Hypothalamus (tissue), 51 donors: ENCODE measurements at regions not wholly inside any gene's neighbourhood (a gene's known extent, or its start where the extent isn't known, plus 50 kb on each side); places are given as distances from the start of the nearest gene placed in this dataset.
"Not testable (repeated sequence)": the region's sequence is repeated elsewhere in the genome, so short reads cannot be mapped to it uniquely, and the experiment has no call there.

ENCODE experiments used
- DNase-seq, 51 donors: peaks; one replicate each; lab custom pipeline; 2025; lab: John Stamatoyannopoulos, UW

DNA sequence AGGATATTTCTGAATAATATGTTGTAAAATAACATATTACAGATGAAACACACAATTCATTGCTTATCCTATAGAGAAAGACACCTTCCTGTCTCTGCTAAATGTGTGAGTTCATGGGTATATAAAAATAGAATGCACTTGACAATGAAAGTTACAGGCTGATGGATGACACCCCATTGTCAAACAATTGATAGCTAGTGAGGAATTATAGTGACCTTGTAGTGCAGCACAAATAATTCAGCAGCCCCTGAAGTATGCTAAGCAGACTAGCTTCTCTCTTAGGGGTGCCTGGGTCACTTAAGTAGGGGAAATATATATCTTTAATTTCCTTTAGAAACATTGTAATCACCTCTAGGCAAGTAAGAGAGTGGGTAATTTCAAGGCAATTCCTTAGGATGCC lies 826.2 kb downstream of the CDH8 start:
- no peak for DNase-seq

DNA sequence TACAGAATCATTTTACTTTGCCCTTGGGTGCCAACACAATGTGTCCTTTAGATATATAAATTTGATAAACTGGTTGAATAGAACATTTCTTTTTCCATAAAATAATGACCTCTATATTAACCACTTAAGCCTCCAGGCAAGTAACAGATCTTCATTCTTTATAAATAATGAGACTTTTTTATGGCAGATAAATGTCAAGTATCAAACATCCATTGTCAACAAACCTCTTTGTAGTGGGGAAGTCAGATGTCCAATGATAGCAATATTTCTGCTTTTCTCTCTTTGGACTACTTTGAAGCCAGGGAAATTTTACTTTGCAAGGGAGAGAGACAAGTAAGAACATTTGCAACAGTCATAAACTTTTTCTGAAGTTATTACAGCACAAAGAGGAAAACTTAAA lies 841.2 kb downstream of the CDH8 start:
- DNase-seq, result no peak

DNA sequence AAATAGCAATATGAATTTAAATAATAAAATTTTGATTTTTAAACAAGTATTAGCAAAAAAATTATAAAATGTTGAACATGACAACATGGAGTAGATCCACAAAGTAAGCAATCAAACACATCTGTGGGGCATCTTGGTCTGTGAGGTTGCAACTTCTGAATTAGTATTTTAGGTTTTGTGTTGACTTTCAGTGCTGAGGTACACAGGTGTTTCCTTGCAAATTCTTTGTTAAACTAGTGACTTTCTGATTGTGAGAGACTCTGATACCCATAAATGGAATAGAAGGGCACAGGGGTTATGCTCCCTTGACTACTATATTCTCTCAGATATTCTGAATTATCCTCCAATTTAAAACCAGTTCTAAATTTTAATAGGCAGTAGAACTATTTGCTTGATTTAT lies 841.7 kb downstream of the CDH8 start:
- DNase-seq, result no peak

DNA sequence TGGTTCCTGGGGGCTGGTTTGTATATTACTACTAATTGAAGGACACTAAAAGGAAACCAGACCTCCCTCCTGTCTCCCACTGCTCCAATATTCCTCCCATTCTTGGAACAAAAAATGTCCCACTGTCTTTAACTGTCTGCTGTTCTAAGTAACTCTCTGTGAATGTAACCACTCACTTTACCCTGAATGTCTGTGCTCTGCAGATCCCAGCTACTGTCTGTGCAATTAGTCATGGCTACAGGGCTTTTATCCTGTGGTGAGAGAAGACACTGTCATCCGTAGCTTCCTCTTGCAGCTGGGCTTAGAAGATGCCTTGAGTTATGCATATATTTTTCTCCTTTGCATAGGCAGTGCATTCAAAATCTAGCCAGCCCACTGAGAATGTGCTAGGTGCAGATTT lies 853.8 kb downstream of the CDH8 start:
- DNase-seq, result no peak

DNA sequence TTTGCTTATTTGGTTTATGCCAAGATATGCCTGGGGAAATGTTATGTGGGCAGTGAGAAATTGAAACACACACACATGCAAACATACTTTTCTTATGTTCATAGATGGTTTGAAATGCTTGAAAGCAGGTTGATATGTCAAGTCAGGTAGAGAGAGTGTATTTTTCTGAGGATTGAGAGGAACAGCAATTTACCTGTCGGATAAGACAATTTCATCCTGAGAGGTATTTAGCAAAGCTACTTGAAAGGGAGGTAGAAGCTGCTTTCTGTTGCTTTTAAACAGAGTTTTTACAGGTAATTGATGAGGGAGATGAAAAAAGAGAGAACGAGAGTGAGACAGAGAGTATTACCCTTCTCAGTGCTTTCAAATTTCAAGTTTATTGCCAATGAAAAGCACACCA lies 854.3 kb downstream of the CDH8 start:
- DNase-seq, result no peak

DNA sequence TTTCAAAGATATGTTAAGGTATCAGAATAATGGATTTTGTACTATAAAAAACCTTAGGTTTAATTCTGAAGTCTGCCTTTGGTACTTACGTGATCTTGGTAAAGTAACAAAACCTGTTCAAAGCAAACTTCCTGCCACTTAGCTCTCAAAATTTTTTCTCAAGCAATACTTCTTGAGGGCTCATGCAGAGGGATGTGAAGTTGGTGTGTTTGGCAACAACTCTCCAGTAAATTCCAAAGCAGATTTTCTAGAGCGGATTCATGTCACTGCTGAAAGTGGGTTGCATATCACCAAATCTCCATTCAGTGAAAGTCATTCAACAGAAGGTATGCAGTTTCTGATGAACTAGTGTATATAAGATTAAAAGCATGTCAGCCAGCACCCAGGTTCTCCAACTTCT lies 856.7 kb downstream of the CDH8 start:
- no peak for DNase-seq

DNA sequence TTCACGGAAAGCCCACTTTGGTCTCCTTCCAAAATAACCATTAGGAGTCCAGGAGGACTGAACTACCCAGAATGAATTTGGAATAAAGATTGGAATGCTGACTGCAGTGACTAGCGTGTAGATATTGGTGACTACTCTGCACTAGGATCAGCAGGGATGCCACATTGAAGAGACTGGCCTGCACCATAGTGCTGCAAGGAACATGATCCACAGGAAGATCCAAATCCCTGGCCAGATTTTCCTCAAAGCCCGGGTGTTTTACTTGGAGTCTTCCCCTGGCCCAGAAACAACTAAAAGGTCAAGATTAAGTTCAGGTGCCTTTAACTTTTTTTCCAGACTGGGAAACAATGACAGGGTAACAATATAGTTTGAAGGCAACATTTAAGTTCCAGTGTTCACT lies 870.4 kb downstream of the CDH8 start:
- DNase-seq, result no peak

DNA sequence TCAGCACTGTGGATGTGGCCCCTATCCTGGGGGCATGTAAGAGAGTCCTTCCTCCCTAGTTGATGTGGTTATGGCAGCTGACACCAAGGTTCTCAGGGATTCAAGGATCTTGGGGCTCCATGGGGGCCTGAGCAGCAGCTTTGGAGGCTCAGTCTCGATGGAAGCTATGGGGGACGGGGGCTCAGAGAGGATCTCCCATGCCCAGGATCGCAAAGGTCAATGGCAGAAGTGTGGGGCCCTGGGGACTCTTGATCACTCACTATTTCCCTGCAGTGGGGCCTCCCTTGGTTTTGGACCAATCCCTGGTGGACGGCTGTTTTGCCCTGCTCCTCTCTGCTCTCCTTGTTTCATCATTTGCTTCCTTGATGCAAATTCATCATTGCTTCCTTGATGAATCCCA lies 885.9 kb downstream of the CDH8 start:
- DNase-seq, result no peak

DNA sequence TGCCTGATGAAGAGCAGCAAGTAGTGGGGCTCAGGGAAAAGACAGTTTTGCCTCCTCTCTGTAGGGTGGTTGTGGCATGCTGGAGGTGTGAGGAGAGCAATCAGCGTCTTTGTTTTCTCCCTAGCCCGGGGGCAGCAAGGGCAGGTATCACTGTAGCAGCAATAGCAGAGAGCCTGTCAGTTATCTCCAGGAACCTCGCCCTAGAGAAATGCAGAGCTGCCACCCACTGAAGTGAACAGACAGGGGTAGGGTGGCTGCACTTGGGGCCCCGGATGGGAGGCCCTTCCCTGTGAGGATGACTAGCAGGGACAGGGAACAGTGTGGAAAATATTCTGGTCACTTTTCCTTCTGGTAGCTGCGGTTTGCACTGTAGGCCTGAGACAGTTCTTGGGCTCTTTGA lies 886.5 kb downstream of the CDH8 start:
- DNase-seq, result no peak

DNA sequence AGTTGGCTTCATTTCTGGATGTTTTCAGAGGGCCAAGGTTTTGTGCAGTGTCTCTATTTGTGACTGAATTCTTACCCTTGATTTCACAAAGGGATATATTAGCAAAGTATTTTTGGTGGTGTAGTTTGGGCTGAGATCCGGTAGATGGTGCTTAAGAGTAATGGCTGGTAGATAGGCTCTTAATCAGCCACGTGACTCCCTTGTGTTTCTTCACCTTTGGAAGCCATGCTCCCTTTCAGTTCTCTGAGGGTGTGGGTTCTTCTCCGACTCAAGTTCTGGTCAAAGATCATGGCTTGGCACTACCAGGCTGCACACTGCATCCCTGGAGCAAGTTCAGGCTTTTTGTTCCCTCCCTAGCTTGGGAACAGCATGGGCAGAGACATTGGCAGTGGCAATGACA lies 887.3 kb downstream of the CDH8 start:
- no peak for DNase-seq

DNA sequence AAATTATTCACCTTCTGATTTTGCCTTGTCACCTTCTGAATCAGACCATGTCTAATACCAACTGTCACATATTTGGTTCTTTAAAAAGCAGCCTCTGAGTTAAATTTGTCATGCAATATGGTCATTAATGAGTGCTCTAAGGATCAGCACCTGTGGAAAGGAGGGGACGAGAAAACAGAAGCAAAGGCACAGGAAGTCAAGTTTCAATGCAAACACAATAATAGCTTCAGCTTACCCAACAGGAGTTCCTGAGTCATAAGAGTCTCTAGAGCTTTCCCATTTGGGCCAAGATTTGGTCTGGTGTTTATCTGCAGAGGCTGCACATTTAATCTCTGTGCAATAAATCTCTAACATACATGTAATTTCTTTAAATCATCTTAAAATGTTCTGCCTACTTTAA lies 889.8 kb downstream of the CDH8 start:
- no peak for DNase-seq

DNA sequence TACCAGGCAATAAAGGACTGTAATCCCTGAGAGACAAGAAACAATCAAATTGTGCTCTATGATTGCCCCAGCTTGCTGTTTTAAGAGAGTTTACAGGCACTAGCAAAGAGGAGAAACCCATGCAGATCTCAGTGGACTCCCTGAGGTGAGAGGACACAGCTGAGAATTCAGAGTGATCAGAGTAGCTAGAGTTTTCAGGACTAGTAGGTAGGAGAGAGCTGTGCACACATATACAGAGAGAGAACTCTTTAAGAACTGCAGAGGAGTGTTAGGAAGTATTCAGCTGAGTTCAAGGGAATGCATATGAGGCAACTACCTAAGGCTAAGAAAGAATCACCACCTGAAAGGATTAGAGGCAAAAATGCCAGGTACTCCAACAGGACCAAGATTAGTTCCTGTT lies 904.8 kb downstream of the CDH8 start:
- DNase-seq, result no peak

DNA sequence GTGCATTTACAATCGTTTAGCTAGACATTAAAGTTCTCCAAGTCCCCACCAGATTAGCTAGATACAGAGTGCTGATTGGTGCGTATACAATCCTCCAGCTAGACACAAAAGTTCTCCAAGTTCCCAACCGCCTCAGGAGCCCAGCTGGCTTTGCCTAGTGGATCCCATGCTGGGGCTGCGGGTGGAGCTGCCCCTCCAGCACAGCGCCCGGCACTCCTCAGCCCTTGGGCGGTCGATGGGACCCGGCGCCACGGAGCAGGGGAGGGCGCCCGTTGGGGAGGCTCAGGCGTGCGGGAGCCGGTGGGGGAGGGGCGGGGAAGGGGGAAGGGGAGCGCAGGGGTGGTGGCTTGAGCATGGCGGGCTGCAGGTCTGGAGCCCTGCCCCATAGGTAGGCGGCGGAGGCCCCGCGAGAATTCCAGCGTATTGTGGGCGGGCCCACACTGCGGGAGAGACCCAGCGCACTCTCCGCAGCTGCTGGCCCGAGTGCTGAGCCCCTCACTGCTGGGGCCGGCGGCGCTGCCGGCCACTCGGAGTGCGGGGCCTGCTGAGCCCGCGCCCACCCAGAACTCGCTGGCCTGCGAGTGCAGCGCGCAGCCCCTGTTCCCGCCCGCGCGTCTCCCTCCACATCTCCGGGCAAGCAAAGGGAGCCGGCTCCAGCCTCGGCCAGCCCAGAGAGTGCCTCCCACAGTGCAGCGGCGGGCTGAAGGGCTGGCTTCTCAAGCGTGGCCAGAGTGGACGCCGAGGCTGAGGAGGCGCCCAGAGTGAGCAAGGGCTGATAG lies 907.5 kb downstream of the CDH8 start:
- no peak for DNase-seq

DNA sequence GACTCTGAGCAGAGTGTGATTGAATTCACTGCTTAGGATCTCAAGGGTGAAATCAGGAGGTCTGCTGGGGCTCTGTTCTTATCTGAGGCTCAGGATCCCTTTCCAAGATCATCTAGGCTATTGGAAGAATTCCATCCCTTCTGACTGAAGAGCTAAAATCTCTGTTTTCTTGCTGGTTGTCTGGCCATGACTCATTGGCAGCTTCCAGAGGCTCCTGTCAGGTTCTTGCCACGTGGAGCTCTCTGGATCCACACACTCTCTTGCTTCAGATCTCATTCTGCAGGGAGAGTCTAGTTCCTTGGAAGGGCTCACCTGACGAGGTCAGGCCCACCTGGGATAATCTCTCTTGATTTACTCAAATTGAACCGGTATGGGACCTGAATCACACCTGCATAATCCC lies 930.7 kb downstream of the CDH8 start:
- DNase-seq, result no peak

DNA sequence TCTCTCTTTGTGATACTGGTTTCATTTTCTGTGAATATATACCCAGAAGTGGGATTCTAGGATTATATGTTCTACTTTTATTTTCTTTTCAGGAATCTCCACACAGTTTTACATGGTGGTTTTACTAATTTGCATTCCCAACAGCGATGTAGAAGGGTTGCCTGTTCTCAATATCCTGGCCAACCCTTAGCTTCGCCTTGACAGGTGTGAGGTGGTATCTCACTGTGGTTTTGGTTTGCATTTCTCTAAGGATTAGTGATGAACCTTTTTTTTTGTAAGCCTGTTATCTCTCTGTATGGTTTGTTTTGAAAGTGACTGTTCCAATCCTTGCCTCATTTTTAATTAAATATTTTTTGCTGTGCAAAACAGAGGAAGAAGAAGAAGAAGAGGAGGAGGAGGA lies 937.7 kb downstream of the CDH8 start:
- DNase-seq, result no peak

DNA sequence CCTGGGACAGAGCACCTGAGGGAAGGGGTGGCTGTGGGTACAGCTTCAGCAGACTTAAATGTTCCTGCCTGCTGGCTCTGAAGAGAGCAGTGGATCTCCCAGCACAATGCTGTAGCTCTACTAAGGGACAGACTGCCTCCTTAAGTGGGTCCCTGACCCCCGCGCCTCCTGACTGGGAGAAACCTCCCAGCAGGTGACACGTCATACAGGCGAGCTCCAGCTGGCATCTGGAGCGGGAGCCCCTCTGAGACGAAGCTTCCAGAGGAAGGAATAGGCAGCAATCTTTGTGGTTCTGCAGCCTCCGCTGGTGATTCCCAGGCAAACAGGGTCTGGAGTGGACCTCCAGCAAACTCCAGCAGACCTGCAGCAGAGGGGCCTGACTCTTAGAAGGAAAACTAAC lies 944.9 kb downstream of the CDH8 start:
- DNase-seq, result not testable (repeated sequence)

DNA sequence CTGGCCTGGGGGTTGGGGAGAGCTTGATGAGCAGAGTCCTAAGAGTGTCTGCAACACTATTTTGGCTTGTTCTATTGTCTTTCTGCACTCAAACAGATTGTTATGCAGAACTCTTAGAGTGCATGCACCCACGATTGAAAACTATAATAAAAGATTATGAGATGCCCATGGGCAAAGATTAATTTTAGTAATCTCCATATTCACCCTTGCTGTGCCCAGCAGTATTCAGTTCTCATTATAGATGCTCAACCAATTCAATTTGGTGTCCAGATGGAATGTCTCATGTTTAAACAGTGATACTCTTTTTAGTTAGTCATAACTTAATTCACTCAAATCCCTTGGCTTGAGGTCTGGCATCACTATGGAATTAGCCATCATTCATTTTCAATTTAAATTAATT lies 952.5 kb downstream of the CDH8 start:
- DNase-seq, result no peak

DNA sequence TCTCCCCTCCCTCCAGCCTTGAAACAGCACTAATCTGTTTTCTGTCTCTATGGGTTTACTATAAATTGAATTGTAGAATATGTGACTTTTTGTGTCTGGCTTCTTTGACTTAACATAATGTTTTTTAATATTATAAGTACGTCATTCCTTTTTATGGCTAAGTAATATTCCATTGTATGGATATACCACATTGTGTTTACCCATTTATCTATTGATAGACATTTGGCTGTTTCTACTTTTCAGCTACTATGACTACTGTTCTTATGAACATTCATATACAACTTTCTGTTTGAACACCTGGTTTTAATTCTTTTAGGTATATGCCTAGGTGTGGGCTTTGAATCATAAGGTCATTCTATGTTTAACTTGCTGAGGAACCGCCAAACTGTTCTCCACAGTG lies 961.9 kb downstream of the CDH8 start:
- DNase-seq, result no peak

DNA sequence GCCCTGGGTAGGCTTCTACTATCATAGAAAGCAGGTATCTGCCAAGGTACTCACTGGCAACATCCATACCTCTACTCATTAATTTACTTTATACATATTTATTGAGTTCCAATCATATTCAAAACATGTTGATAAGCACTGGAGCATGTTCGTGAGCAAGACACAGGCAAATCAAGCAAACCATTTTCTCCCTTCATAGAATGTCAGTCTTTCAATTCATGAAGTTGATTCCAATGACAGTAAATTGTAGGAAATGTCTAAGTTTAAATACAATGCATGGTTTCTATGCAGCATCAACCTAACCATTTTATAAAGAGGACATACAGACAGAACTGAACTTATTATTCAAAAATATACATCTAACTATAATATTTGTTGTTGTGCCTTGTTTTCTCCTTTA lies 978.6 kb downstream of the CDH8 start:
- no peak for DNase-seq

DNA sequence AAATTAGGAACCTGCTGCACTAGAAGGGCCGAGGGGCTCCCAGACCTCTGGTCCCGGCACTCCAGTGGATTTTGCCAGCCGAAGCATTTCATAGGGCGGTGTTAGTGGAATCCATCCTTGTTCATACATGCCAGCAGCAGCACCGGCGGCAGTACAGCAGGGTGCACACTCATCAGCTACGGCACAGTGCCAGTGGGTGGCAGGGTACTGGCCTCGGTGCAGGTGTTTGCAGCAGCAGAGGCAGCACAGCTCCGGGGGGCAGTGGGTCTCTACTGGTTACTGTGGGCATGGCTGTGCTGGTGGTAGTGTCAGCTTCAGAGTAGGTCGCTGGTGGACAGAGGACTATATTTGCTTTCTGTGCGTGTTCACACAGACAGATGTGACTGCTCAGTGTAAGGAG lies 985.7 kb downstream of the CDH8 start:
- DNase-seq, result no peak

DNA sequence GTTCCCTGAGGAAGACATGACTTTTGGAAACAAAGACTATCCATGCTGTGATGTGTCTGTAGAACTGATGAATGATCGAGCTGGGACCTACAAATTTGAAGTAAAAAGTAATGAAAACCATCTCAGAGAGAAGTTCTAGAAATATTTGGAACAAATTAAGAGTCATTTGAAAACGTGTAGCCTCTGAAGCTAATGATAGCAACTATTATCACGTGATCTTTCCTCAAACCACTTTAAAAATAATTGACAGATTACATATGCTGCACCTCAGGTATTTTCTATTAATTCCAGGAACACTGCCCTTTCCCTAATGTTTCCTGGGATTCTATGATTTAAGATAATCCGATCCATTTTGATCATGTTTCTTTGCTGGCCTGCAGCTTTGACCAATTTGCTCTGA lies 990.3 kb downstream of the CDH8 start:
- no peak for DNase-seq

DNA sequence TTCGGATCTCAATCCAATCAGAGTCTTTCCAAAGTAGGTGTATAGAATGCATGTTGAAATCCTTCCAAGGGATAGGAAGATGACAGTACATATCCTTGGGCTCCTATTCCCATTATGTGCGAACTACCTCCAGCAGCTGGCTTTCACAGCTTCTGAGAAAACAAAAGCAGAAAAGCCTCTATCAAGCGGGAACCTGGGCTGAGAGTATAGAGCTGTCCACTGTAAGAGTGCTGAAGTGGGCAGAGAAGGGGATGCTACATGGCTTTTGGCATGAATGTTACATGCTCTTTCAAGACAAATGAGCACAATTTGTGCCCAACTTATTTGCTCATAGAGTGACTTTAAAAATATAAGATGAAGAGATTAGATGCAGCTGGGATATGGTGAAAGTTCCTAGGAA lies 993.5 kb downstream of the CDH8 start:
- no peak for DNase-seq

DNA sequence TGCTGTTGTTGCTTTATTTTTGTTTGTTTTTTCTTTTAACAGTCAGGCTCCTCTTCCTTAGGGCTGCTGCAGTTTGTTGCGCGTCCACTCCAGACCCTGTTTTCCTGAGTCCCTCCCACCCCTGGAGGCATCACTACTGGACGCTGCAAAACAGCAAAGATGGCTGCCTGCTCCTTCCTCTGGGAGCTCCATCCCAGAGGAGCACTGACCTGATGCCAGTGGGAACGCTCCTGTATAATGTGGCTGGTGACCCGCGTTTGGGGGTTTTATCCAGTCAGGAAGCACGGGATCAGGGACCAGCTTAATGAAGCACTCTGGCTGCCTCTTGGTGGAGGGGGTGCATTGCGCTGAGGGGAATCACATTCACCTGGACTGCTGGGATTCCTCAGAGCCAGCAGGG lies 1005.6 kb downstream of the CDH8 start:
- no peak for DNase-seq
